Gastroesophageal sphincter (tissue), 3 donors: ENCODE measurements at regions not wholly inside any gene's neighbourhood (a gene's known extent, or its start where the extent isn't known, plus 50 kb on each side); places are given as distances from the start of the nearest gene placed in this dataset.

Experiments used
- EP300 ChIP-seq: sonication (generic); formaldehyde crosslinking; IDR thresholded peaks from one replicate; pipeline ENCODE4 v1.6.1; 2017; ENCODE audit warnings: antibody characterized with exemption, mild to moderate bottlenecking
- POLR2A ChIP-seq, 2 donors: fragments of 450-650 bp; IDR thresholded peaks; one replicate each; pipeline ENCODE4 v1.6.1; 2017; ENCODE audit warnings: antibody characterized with exemption in 2 of 2, mild to moderate bottlenecking in 2 of 2, moderate library complexity in 1 of 2
- TF ChIP-seq, protein P1 (sequence below), 4 experiments: fragments of 200-600 bp in 2 of 4; fragments of 450-650 bp in 2 of 4; sonication (generic) in 1 of 4; IDR thresholded peaks; one replicate each; pipeline ENCODE4 v1.5.1; 2017 to 2019; ENCODE audit warnings: antibody characterized with exemption in 4 of 4, mild to moderate bottlenecking in 2 of 4, moderate library complexity in 2 of 4

- TF ChIP-seq, protein P1, sequence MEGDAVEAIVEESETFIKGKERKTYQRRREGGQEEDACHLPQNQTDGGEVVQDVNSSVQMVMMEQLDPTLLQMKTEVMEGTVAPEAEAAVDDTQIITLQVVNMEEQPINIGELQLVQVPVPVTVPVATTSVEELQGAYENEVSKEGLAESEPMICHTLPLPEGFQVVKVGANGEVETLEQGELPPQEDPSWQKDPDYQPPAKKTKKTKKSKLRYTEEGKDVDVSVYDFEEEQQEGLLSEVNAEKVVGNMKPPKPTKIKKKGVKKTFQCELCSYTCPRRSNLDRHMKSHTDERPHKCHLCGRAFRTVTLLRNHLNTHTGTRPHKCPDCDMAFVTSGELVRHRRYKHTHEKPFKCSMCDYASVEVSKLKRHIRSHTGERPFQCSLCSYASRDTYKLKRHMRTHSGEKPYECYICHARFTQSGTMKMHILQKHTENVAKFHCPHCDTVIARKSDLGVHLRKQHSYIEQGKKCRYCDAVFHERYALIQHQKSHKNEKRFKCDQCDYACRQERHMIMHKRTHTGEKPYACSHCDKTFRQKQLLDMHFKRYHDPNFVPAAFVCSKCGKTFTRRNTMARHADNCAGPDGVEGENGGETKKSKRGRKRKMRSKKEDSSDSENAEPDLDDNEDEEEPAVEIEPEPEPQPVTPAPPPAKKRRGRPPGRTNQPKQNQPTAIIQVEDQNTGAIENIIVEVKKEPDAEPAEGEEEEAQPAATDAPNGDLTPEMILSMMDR (IDR thresholded peaks at IDR 0.05): no peak
- TF ChIP-seq POLR2A (IDR thresholded peaks at IDR 0.05) (no peak), EP300 (no peak)
Observed at GRCh38 chr11:56842814-56843794, 94.6 kb upstream of the OR9G4 start.
